ENCODE measurements at regions not wholly inside any gene's neighbourhood (a gene's known extent, or its start where the extent isn't known, plus 50 kb on each side); places are given as distances from the start of the nearest gene placed in this dataset.
"Not testable (repeated sequence)": the region's sequence is repeated elsewhere in the genome, so short reads cannot be mapped to it uniquely, and the experiment has no call there.

DNA sequence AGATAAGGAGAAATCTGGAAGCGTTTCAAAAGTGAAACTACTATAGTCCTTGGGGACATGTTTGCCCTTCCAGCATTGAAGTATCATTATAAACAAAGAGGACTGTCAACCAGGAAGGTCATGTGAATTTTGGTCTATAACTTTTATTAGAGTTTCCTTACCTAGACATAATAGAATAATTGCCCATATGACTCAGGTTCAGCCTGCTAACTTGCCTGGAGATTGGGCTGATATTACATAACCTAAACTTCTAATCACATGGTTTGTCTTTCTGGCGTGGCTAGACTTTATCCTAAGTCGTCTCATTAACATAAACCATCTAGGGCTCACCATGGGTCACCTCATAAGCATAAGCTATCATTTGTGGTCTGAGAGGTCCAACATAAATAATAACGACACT, 775.9 kb downstream of the CENPC start:
- TF ChIP-seq, protein P1, sequence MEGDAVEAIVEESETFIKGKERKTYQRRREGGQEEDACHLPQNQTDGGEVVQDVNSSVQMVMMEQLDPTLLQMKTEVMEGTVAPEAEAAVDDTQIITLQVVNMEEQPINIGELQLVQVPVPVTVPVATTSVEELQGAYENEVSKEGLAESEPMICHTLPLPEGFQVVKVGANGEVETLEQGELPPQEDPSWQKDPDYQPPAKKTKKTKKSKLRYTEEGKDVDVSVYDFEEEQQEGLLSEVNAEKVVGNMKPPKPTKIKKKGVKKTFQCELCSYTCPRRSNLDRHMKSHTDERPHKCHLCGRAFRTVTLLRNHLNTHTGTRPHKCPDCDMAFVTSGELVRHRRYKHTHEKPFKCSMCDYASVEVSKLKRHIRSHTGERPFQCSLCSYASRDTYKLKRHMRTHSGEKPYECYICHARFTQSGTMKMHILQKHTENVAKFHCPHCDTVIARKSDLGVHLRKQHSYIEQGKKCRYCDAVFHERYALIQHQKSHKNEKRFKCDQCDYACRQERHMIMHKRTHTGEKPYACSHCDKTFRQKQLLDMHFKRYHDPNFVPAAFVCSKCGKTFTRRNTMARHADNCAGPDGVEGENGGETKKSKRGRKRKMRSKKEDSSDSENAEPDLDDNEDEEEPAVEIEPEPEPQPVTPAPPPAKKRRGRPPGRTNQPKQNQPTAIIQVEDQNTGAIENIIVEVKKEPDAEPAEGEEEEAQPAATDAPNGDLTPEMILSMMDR (IDR thresholded peaks at IDR 0.05; ENCODE audit: low read depth, low read length, poor library complexity, severe bottlenecking) = no peak
- no peak for TF ChIP-seq EZH2phosphoT487 (IDR thresholded peaks at IDR 0.05; ENCODE audit: borderline replicate concordance, low read length)
- H3K36me3 ChIP-seq (ENCODE audit: control insufficient read depth, low read length) = no peaks in the 10 kb centered on the region
- no peaks in the 10 kb centered on the region for H3F3A ChIP-seq (ENCODE audit: control insufficient read depth, insufficient read depth)
- H3K9me2 ChIP-seq (replicated peaks; ENCODE audit: control insufficient read depth, low read length) = no peaks in the 10 kb centered on the region
- H3K27me3 ChIP-seq (ENCODE audit: control insufficient read depth, low read length) = no peaks in the 10 kb centered on the region
- no peaks in the 10 kb centered on the region for H3K9me3 ChIP-seq (ENCODE audit: control insufficient read depth, insufficient read depth, low read length)
- H3K79me2 ChIP-seq (ENCODE audit: control insufficient read depth, low read length) = no peaks in the 10 kb centered on the region
- no peak overlapping the region for H3K4me3 ChIP-seq (ENCODE audit: low read length)
- H3K4me1 ChIP-seq (ENCODE audit: control insufficient read depth, low read length) = no peaks in the 10 kb centered on the region
- H4K20me1 ChIP-seq (ENCODE audit: control insufficient read depth, insufficient read depth, low read depth, low read length) = no peaks in the 10 kb centered on the region
- H3K27ac ChIP-seq (ENCODE audit: low read depth, low read length) = no peak overlapping the region
- no peak overlapping the region for H3K4me2 ChIP-seq (ENCODE audit: low read length)

DNA sequence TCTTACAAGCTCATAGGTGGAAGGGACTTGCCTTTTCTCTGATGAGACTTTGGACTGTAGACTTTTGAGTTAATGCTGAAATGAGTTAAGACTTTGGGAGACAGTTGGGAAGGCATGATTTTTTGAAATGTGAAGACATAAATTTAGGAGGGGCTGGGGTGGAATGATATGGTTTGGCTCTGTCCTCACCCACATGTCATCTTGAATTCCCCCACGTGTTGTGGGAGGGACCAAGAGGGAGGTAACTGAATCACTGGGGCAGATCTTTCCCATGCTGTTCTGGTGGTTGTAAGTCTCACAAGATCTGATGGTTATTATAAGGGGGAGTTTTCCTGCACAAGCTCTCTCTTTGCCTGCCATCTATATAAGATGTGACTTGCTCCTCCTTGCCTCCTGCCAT, 777.9 kb downstream of the CENPC start:
- Histone ChIP-seq H3F3A (ENCODE audit: control insufficient read depth, insufficient read depth) (no peaks in the 10 kb centered on the region), H3K27me3 (ENCODE audit: control insufficient read depth, low read length) (no peaks in the 10 kb centered on the region), H3K9me2 (replicated peaks; ENCODE audit: control insufficient read depth, low read length) (no peaks in the 10 kb centered on the region), H3K79me2 (ENCODE audit: control insufficient read depth, low read length) (no peaks in the 10 kb centered on the region), H3K27ac (ENCODE audit: low read depth, low read length) (no peak overlapping the region), H3K4me3 (ENCODE audit: low read length) (no peak overlapping the region), H3K36me3 (ENCODE audit: control insufficient read depth, low read length) (no peaks in the 10 kb centered on the region), H4K20me1 (ENCODE audit: control insufficient read depth, insufficient read depth, low read depth, low read length) (no peaks in the 10 kb centered on the region), H3K4me1 (ENCODE audit: control insufficient read depth, low read length) (no peaks in the 10 kb centered on the region), H3K4me2 (ENCODE audit: low read length) (no peak overlapping the region), H3K9me3 (ENCODE audit: control insufficient read depth, insufficient read depth, low read length) (no peaks in the 10 kb centered on the region)
- no peak for TF ChIP-seq EZH2phosphoT487 (IDR thresholded peaks at IDR 0.05; ENCODE audit: borderline replicate concordance, low read length)
- TF ChIP-seq, protein P1 (IDR thresholded peaks at IDR 0.05; ENCODE audit: low read depth, low read length, poor library complexity, severe bottlenecking) = no peak

DNA sequence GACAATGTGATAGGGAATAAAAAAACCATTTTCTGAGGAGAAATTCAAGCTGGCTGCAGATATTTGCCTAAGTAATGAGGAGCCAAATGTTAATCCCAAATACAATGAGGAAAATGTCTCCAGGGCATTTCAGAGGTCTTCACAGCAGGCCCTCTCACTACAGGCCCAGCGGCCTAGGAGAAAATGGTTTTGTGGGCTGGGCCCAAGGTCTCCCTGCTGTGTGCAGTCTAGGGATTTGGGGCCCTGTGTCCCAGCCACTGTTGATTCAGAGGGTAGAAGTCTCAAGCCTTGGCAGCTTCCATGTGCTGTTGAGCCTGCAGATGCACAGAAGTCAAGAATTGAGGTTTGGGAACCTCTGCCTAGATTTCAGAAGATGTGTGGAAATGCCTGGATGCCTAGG, 778.7 kb downstream of the CENPC start:
- H3K36me3 ChIP-seq (ENCODE audit: control insufficient read depth, low read length) = no peaks in the 10 kb centered on the region
- no peak overlapping the region for H3K27ac ChIP-seq (ENCODE audit: low read depth, low read length)
- H3K4me2 ChIP-seq (ENCODE audit: low read length) = no peak overlapping the region
- TF ChIP-seq, protein P1 (IDR thresholded peaks at IDR 0.05; ENCODE audit: low read depth, low read length, poor library complexity, severe bottlenecking) = no peak
- no peak for TF ChIP-seq EZH2phosphoT487 (IDR thresholded peaks at IDR 0.05; ENCODE audit: borderline replicate concordance, low read length)
- H3K4me1 ChIP-seq (ENCODE audit: control insufficient read depth, low read length) = no peaks in the 10 kb centered on the region
- H4K20me1 ChIP-seq (ENCODE audit: control insufficient read depth, insufficient read depth, low read depth, low read length) = no peaks in the 10 kb centered on the region
- no peaks in the 10 kb centered on the region for H3K9me3 ChIP-seq (ENCODE audit: control insufficient read depth, insufficient read depth, low read length)
- H3K4me3 ChIP-seq (ENCODE audit: low read length) = no peak overlapping the region
- H3F3A ChIP-seq (ENCODE audit: control insufficient read depth, insufficient read depth) = no peaks in the 10 kb centered on the region
- H3K9me2 ChIP-seq (replicated peaks; ENCODE audit: control insufficient read depth, low read length) = no peaks in the 10 kb centered on the region
- no peaks in the 10 kb centered on the region for H3K27me3 ChIP-seq (ENCODE audit: control insufficient read depth, low read length)
- H3K79me2 ChIP-seq (ENCODE audit: control insufficient read depth, low read length) = no peaks in the 10 kb centered on the region

DNA sequence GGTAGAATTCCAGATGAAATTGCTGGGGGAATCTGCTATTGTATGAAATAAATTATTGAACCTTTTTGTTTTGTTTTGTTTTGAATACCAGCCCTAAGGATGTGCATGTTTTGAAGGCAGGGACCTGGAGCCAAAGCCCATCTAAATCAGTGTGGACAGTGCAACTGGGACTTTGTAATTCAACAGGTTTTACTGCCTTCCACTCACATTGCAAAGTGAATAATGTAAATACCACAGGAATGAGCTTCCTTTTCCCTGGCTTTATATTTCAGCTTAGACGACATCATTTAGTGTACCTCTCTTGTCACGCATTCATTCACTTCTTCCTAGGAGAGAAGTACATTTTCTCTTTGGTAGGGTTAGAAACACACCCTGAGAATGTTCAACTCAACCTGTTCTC, 795.0 kb downstream of the CENPC start:
- TF ChIP-seq, protein P1 (IDR thresholded peaks at IDR 0.05; ENCODE audit: low read depth, low read length, poor library complexity, severe bottlenecking) = no peak
- Histone ChIP-seq H3K79me2 (ENCODE audit: control insufficient read depth, low read length) (no peaks in the 10 kb centered on the region), H3K4me3 (ENCODE audit: low read length) (no peak overlapping the region), H3K9me2 (replicated peaks; ENCODE audit: control insufficient read depth, low read length) (no peaks in the 10 kb centered on the region), H3K27me3 (ENCODE audit: control insufficient read depth, low read length) (no peaks in the 10 kb centered on the region), H3K9me3 (ENCODE audit: control insufficient read depth, insufficient read depth, low read length) (no peaks in the 10 kb centered on the region), H4K20me1 (ENCODE audit: control insufficient read depth, insufficient read depth, low read depth, low read length) (no peaks in the 10 kb centered on the region), H3F3A (ENCODE audit: control insufficient read depth, insufficient read depth) (no peaks in the 10 kb centered on the region), H3K4me2 (ENCODE audit: low read length) (no peak overlapping the region), H3K27ac (ENCODE audit: low read depth, low read length) (no peak overlapping the region), H3K36me3 (ENCODE audit: control insufficient read depth, low read length) (no peaks in the 10 kb centered on the region), H3K4me1 (ENCODE audit: control insufficient read depth, low read length) (no peaks in the 10 kb centered on the region)

DNA sequence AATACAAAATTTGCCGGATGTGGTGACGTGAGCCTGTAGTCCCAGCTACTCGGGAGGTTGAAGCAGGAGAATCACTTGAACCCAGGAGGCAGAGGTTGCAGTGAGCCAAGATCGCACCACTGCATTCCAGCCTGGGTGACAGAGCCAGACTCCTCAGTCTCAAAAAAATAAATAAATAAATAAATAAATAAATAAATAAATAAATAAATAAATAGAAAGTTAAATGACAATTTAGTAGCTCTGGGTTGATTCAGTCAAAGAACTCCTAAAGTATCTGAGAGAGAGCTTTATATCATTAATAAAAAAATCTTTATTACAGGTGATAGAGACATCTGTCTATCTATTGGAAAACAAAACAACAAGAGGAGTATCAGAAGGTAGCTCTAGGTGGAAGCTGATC, 798.4 kb downstream of the CENPC start:
- not testable (repeated sequence) for H3K4me2 ChIP-seq (ENCODE audit: low read length); H3K79me2 ChIP-seq (ENCODE audit: control insufficient read depth, low read length); H3F3A ChIP-seq (ENCODE audit: control insufficient read depth, insufficient read depth); H3K4me3 ChIP-seq (ENCODE audit: low read length); H4K20me1 ChIP-seq (ENCODE audit: control insufficient read depth, insufficient read depth, low read depth, low read length); H3K27me3 ChIP-seq (ENCODE audit: control insufficient read depth, low read length); H3K27ac ChIP-seq (ENCODE audit: low read depth, low read length); H3K9me2 ChIP-seq (replicated peaks; ENCODE audit: control insufficient read depth, low read length); H3K36me3 ChIP-seq (ENCODE audit: control insufficient read depth, low read length); H3K9me3 ChIP-seq (ENCODE audit: control insufficient read depth, insufficient read depth, low read length); H3K4me1 ChIP-seq (ENCODE audit: control insufficient read depth, low read length)
